ENCODE measurements at regions not wholly inside any gene's neighbourhood (a gene's known extent, or its start where the extent isn't known, plus 50 kb on each side); places are given as distances from the start of the nearest gene placed in this dataset.

- TF ChIP-seq CTCF (IDR thresholded peaks at IDR 0.05) (no peak), POLR2A (IDR thresholded peaks at IDR 0.05) (no peak)
These were observed 166.4 kb upstream of the FAT1 start for GRCh38 chr4:186889876-186890643.
